DMS153 treated with DMSO at 0.1 percent for 48 hours (cell line): ENCODE measurements at regions not wholly inside any gene's neighbourhood (a gene's known extent, or its start where the extent isn't known, plus 50 kb on each side); places are given as distances from the start of the nearest gene placed in this dataset.

Source experiments
- DNase-seq: peaks from one replicate; lab custom pipeline; 2025; ENCODE audit not compliant: unreplicated experiment; lab: John Stamatoyannopoulos, UW

DNA sequence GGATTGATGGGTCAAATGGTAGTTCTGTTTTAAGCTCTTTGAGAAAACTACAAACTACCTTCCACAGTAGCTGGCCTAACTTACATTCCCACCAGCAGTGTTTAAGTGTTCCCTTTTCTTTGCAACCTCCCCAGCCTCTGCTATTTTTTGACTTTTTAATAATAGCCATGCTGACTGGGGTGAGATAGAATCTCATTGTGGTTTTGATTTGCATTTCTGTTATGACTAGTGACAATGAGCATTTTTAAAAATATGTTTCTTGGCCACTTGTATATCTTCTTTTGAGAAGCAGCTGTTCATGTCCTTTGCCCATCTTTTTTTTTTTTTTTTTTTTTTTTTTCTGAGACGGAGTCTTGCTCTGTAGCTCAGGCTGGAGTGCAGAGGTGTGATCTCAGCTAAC lies 155.2 kb upstream of the BMPER start:
- no peak for DNase-seq

DNA sequence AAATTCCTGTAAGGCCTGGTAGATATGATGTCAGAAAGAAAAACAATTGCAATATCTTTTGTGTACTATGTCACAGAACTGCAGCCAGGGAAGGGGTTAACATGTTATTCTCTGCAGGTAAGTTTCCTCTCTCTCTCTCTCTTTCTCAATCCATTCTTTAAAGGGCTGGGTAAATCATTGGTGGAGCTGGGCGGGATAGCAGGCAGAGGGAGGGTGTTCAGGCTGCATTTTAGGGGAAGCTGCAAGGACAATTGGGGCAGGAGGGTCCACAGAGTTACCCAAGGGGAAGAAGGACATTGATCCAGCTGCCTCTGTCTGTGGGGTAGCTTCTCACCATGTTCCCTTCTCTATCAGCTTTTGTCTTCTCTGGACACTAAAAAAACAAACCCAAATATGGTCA lies 153.9 kb upstream of the BMPER start:
- DNase-seq, result no peak

DNA sequence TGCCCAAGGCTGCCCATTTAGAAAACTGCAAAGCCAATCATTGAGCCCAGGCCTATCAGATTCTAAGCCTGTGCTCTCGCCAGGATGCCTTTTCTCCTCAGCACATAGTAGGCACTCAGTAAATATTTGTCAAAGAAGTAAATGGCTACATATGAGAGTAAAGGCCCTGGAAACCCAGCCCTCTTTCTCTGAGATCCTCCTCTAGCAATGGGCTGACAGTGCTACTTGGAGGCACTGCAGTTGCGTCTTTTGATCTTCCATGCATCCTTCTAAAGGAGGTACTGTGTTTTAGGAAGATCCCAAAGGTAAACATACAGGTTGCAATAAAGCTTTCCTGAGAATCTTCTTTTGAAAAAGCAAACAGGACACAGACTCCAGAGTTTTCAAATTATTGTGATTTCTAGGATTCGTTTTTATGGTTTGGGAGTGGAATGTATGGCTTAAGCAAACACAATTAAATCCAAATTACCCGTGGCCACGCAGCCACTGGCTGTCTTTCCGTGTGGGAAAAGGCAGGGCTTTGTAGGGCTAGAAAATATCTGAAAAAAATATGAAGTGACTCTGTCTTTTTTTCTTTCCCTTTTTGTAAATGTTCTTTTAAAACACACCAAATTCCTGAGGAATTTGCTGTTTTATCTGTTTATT lies 151.3 kb upstream of the BMPER start:
- DNase-seq, result no peak

DNA sequence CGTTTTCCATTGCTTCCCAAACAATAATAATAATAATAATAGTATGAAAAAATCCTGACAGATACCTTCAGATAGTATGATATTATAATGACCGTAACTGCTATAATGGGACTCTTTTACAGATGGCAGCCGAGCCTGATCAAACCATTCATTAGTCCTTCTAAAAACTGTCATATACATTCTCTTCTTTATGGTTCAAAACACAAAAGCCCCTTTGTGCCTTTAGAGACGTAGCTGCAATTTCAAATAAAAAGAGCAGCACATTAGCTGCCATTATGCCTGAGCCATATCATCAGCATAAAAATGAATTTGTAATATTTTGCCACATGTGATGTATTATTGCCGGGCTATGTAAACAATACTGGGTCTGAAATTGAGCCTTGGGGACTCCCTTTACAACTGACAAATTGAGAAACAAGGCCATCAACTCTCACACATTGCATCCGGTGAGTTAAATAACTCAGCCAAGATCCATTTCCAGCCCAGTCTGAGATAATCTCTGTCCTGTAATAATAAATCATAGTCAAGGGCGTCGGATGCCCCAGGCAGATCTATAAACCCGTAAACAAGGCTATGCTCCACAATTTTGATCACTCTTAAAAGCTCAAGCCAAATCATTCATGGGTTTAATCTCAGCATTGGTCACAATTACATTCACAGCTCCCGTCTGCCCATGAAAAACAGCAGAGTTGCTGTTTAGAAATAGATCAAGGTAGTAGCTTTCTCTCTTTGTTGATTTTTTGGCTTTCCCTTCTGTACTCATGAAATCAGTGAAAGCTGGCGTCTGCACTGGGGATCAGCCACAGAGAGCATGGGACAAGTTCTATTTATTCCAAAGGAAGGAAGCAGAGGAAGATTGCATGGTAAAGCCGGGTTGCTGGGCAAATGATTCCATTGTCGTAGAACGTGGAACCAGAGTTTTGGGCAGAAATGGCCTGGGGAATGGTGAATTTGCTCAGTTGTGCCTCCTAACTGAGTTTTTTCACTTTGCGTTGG lies 150.1 kb upstream of the BMPER start:
- peak; percentile 75 for DNase-seq

DNA sequence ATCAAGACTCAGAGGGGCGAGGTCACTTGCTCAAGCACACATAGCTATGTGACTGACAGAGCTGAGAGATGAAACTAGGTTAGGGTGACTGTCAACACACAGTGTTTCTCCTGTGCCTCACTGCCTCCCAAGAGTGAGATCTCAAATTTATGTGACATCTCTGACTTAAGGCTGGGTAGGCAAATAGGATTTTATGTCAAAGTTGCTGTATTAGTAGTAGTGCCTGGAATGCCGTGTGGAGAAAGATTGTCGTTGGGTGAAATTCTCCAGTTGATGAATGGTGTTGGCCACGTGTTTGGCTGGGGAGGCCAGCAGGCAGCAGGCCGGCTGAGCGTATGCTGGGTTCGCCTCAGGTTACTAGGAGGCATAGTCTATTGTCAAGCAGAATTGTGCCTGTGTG lies 148.3 kb upstream of the BMPER start:
- DNase-seq, result no peak

DNA sequence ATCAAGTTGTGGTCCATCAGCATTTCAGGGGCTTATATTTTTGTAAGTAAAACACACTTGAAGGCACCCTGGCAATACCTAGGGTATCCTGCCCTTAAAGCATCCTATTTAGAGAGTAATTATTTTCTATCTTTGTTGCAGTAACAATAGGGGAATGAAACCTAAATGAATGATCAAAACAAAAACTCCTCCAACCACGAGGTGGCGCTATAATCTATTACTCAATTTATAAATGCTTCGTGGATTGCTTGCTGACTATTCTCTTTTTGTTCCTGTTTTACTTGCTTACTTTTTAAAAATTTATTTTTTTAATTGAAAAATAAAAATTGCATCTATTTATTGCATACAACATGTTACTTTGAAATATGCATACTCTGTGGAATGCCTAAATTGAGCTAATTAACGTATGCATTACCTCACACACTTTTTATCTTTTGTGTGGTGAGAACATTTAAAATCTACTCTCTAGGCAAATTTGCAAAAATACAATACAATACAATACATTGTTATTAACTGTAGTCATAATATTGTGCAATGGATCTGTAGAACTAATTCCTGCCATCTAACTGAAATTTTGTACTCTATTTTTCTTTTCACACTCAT lies 147.7 kb upstream of the BMPER start:
- no peak for DNase-seq

DNA sequence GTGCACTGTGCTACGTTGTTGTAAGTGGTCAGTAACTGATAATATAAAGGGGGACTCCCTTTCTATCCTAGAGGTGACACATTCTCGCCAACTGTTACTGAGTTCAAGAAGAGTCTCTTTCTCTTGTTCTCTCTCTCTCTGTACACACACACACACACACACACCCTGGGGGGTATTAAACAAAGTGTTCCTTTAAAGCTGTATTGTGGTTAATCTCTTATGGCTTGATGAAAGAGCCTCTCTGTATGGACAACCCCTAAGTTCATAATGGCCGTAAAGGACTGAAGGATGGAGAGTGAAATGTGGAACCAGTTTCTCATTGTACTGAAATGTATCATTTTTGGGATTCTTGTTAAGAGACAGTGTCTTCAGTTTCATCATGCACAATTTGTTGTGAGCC lies 145.2 kb upstream of the BMPER start:
- DNase-seq, result no peak

DNA sequence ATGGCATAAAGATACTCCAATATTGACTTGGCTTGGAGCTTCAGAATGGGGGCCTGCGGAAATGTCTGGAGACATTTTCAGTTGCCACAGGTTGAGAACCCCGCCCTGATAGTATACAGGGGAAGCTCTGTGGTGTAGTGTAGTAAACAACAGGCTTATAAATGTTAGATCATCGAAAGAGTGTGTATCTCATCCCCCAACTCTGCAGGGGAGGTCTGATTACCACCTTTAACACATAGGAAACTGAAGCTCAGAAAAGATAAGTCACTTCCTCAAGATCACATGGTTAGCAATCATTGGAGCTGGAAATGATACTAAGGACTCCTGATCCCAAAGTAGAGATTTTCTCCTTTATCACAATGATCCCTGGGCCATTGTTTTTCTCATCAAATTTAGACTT lies 144.5 kb upstream of the BMPER start:
- DNase-seq, result no peak

DNA sequence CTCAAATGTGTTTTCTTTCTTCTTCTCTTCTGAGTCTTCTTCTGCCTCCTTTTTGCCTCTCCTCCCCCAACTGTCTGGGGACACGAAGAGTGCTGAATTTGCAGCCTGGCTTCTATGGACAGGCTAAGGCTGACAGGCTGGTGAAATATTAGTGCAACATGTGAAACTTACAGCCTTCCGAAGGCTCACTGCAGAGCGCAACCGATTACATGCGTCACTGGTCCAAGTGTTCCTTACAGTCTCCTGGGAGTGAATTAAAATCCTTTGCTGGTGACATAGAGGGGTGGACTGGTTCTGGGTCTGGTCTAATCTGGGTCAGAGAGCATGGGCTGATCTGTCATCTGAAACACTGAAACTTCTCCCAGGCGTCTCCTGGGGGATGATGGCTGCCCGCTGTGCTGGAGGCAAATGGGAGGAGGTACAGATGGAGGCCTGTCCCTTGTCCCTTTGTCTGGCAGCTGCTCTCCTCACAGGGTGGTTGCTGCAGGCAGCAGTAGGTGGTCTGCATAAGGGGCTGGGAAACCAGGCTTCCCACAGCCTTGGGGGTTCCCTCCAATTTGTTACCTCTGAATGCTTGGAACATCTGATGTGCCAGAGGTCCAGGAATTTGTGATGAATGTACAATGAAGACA lies 143.8 kb upstream of the BMPER start:
- DNase-seq, result no peak

DNA sequence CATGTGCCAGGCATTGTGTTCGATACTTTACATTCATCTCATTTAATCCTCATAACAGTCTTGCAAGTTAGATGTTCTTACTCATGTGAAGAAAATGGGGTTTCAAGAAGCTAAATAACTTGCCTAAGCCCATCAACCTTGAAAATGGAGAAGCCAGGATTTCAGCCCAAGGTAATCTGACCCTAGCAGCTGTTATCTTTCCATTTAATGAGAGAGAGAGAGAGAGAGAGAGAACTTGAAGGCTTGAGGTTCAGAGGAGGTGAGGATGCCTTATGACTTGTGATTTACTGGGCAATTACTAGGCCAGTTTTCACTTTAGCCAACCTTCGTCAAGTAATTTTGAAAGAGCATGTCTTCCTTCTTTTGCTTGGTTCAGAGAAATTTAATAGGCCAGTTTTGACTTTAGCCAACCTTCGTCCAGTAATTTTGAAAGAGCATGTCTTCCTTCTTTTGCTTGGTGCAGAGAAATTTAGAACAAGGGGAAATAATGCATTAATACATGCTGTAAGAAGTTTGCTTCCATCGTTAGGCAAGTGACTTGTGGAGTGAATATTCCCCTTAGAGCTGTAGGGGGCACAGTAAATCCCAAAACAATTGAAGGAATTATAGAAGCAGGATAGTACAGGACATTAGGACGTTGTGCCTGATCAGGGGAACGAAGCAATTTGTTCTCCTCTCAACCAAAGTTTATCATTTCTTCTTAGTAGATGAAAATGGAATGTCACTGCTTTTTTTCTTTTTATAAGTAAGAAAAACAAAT lies 143.0 kb upstream of the BMPER start:
- DNase-seq, result no peak

DNA sequence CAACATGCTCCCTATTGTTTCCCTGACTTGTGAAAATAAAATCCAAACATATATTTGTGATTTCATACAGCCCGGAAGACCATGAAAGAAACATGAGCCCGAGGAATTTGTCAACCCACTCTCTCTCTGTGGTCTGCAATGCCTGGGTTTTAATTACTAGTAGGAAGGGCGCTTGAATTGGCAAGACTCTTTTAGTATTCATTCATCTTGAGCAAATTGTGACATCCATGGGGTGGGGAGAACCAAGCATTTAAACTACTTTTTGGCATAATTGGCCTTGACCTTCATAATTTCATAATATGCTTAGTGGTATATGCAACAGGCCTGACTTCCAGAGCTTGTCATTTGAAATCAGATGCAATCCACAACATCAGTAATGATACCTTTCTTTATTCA lies 142.4 kb upstream of the BMPER start:
- no peak for DNase-seq

DNA sequence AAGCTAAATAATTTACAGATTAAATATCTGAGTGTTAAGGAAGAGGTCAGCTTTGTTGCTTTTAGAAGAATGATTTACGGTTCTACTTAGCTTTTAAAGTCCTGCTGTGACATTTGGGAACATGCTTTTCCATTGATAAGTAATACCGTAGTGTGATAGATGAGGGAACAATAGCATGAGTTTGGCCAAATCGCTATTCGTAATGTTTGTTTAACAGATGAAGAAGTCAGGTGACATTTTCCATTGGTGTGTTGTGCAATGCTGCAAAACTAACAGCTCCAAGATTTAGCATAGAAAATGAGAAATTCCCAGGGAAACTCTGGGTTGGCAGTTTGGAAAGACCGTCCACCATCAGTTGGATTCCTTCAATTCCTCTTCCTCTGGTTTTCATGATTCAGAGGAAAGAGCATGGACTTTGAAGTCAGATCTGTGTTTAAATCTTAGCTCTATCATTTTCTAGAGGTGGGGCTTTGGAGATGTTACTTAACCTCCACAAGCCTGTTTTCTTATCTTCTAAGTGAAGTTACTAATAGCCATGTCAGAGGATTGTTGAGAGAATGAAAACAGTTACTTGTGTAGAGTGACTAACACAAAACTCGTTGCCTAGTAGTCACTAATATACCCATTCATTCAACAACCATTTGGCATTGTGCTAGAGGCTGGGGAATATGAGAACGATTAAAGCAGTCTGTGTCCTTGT lies 140.4 kb upstream of the BMPER start:
- no peak for DNase-seq

DNA sequence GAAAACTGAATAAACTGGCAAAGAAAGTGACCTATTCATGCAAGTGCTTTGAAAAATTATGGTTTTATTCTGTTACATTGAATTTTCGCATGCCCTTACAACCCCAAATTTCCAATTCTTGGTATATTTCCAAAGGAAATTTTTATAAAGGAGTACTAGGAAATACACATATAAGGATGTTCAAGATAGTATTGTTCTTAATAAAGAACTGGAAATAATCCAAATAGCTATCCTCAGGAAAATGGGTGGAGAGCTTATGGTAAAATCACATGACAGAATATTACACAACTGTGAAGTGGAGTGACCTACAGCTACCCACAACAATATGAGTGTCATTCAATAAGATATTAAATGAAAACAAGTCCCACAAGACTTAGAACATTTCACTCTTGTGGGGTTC lies 138.9 kb upstream of the BMPER start:
- no peak for DNase-seq

DNA sequence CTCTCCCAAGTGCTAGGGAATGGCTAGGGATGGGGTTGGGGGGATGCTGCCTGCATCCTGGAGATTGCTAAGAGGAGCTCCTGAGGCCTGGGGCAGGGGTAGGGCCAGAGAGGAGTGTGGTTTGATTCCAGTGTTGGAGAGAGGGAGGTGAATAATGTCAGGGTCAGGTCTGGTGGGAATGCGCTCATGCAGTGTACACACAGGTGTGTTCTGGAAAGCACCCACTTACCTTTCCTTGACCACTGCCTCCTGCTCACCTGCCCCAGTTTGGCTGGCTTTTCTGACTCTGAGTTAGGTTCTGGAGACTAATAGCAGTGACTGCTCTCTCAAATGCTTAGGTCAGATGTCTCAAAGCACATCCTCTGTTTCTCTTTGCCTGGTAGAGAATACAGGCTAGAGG lies 135.4 kb upstream of the BMPER start:
- DNase-seq, result no peak

DNA sequence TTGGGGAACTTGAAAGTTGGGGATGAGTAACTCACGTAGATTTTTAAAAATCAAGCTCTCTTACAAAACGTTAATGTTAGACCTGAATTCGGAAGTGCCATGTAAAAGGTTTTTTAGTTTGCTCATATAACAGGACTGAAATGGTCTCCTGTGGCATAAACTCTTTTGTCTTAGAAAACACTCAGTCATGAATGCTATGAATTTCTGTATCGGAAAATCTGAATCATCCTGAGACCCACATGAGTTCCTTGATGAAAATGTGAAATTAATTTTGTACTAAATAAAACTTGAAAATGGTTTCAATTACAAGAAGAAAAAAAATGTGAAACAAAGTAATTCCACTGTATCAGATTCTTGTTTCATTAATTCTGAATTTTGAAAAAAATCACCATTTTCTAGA lies 134.8 kb upstream of the BMPER start:
- no peak for DNase-seq

DNA sequence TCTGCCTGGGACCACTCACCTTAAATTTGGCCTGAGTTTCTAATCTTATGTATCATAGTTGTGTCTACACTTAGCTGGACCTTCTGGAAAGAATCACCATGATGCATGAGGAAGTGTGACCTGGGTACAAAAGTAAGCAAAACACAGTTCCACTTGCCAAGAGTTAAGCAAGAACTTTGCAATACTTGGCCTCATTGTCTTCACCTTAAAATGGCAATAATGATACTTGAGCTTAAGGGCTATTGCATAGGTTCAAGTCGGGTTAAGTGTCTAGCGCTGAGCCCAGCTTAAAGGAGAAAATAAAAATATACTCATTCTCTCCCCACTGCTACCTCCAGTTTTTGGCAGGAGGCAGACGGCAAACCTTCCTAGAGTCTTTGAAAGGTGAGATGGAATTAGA lies 133.9 kb upstream of the BMPER start:
- DNase-seq, result no peak

DNA sequence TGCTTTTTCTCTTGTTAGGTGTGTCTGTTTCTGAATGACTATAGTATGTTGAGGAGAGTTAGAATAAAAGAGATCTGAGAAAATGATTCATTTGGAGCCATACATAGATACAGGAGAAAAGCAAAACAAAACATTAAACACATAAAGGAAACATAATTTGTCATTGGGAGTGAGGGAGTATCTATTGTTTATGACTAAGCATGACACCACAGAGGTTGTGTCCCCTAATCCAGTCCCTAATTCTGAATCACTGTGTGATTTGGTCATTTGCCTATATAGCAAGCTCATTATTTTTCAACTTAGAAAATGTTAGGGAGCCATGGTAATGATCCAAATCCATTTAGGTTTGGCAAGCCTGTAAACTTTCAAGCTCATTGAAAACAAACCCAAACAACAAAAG lies 132.3 kb upstream of the BMPER start:
- DNase-seq, result no peak

DNA sequence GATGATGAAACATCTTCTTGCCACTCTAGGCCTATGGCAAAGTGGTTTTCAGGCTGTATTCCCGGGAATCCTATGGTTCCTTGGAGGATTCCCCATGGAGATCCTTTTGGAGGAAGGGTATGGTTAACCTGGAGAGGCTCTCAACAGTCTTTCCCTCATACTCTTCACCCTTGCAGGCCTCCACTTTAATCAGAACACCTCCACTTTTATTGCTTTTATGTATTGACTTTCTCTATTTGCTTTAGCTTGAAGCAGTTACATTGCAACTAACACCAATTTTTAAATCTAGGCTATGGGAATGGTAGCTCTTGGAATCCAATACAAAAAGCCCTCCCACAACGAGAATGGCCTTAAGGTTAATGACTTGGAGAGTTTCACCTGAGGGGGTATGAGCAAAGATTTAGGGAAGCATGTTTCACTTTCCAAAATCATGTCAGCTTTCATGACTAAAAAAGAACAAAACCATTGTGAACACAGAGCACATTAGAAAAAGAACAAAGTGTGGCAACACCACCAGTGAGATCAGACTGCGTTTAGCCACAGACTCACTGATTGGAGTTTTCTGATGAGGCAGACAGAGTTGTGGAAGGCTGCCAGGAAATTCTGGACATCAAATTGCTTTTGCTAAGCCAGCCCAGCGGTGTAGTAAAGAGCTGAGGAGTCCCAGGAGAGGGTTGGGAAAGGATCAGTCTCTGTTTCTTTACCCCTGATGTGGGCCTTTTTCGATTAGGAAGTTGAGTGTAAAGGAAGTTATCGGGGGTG lies 130.4 kb upstream of the BMPER start:
- DNase-seq, result peak; percentile 30

DNA sequence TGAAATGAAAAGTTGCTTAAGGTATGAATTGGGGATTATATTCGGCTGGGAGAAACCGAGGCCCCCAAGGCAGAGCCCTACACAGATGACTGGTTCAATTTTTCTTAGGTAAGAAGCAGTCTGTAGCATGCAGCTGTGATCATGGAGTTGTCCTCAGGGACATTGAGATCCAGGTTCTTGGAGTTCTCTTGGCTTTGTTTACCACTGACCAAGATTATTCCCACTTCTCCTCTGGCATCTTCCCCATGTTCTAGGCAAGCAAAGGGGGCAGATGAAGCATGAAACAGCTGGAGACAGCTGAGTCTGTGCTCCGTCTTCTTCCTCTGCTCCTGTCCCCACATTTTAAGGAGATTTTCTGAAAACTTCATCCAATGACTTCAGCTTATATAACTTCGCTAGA lies 129.5 kb upstream of the BMPER start:
- no peak for DNase-seq

DNA sequence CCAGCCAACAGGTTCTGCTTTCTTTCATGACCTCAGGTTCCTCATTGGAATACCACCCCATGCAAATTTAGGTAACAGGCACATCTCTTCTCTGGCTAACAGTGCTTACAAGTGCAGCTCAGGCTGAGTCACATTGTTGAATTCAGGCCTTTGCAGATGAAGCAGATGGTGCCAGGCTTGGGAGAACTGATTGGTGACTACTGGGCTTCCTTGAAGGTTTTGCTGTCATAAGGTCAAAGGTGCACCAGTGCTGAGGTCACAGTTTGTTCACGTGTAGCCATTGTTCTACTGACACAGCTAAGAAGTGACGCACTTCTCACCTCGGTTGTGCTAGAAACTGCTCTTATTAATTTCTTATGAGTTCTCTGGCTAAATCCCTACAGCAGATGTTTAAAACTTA lies 128.6 kb upstream of the BMPER start:
- DNase-seq, result no peak
